ENCODE measurements at regions not wholly inside any gene's neighbourhood (a gene's known extent, or its start where the extent isn't known, plus 50 kb on each side); places are given as distances from the start of the nearest gene placed in this dataset.

- 28% methylated on average over 15 of the region's 15 CpGs for whole genome bisulfite sequencing, 2 donors
- Histone ChIP-seq H3K27ac (no peak overlapping the region), H3K36me3 (no peaks in the 10 kb centered on the region), H3K9me3 (no peaks in the 10 kb centered on the region), H3K27me3 (peaks cover 0 to 57% (median 19%) of the 10 kb centered on the region in 7 donors), H3K4me1 (peaks cover 0 to 14% (median 0%) of the 10 kb centered on the region in 9 donors), H3K4me3 (no peak overlapping the region)
- no peak for ATAC-seq
- no peak for TF ChIP-seq CTCF (IDR thresholded peaks at IDR 0.05)
- intact Hi-C loops (cut with DNase I) = loop anchor here in 5 of 10 donors (10.0 kb wide), 4 partner anchors 169 to 309 kb away; partner anchors contain the start of gene IGSF21 (in 2 of the 5)
- DNase-seq = no peak
These were observed 170.4 kb downstream of the ACTL8 start for GRCh38 chr1:17925290-17926237.

- intact Hi-C loops (cut with DNase I) = loop anchor here in 5 of 10 donors (10.0 kb wide), 4 partner anchors 168 to 308 kb away; partner anchors contain the start of gene IGSF21 (in 2 of the 5)
- peaks cover 0 to 46% (median 19%) of the 10 kb centered on the region in 7 donors for H3K27me3 ChIP-seq
These were observed 171.8 kb downstream of the ACTL8 start for GRCh38 chr1:17926906-17927305.

GRCh38 chr1:17927952-17928351 lies 172.8 kb downstream of the ACTL8 start:
- peaks cover 0 to 22% (median 6%) of the 10 kb centered on the region in 9 donors for H3K4me1 ChIP-seq
- no peak overlapping the region for H3K4me3 ChIP-seq
- H3K27ac ChIP-seq = no peak overlapping the region
- H3K9me3 ChIP-seq = peaks cover 0 to 3% (median 0%) of the 10 kb centered on the region in 11 donors
- ATAC-seq = no peak
- WGBS, 2 donors = 63 to 68% methylated on average over 7 of the region's 7 CpGs
- no peak for DNase-seq
- peaks cover 0 to 46% (median 19%) of the 10 kb centered on the region in 7 donors for H3K27me3 ChIP-seq
- intact Hi-C loops (cut with DNase I) = loop anchor here in 5 of 10 donors (10.0 kb wide), 4 partner anchors 167 to 307 kb away; partner anchors contain the start of gene IGSF21 (in 2 of the 5)
- H3K36me3 ChIP-seq = no peaks in the 10 kb centered on the region
- TF ChIP-seq CTCF (IDR thresholded peaks at IDR 0.05) = no peak

More at GRCh38 chr1:17926906-17927305, 171.8 kb downstream of the ACTL8 start:
- no peak for DNase-seq
- no peak for ATAC-seq
- H3K27ac ChIP-seq = no peak overlapping the region
- 84 to 87% methylated on average over 4 of the region's 4 CpGs for WGBS, 2 donors
- H3K4me3 ChIP-seq = no peak overlapping the region
- TF ChIP-seq CTCF (IDR thresholded peaks at IDR 0.05) = no peak
- no peaks in the 10 kb centered on the region for H3K9me3 ChIP-seq
- no peaks in the 10 kb centered on the region for H3K36me3 ChIP-seq
- peaks cover 0 to 22% (median 6%) of the 10 kb centered on the region in 9 donors for H3K4me1 ChIP-seq

- H3K9me3 ChIP-seq = peaks cover 0 to 3% (median 0%) of the 10 kb centered on the region in 11 donors
- peaks cover 0 to 38% (median 9%) of the 10 kb centered on the region in 7 donors for H3K27me3 ChIP-seq
- H3K27ac ChIP-seq = no peak overlapping the region
- intact Hi-C loops (cut with DNase I) = loop anchor here in 5 of 10 donors (10.0 kb wide), 4 partner anchors 166 to 306 kb away; partner anchors contain the start of gene IGSF21 (in 2 of the 5)
- no peak overlapping the region for H3K4me3 ChIP-seq
- peaks cover 0 to 30% (median 6%) of the 10 kb centered on the region in 9 donors for H3K4me1 ChIP-seq
- TF ChIP-seq CTCF (IDR thresholded peaks at IDR 0.05) = no peak
- H3K36me3 ChIP-seq = no peaks in the 10 kb centered on the region
- WGBS, 2 donors = 81 to 91% methylated on average over 6 of the region's 6 CpGs
- no peak for DNase-seq
- no peak for ATAC-seq
These were observed 174.1 kb downstream of the ACTL8 start for GRCh38 chr1:17929224-17929623.
